Panc1 (cell line): ENCODE measurements at regions not wholly inside any gene's neighbourhood (a gene's known extent, or its start where the extent isn't known, plus 50 kb on each side); places are given as distances from the start of the nearest gene placed in this dataset.

Source experiments
- ATAC-seq: fragments of 200-7000 bp; cut with Tn5 transposase; 2 replicates; pipeline ENCODE4 v1.9.1; 2020; ENCODE audit warnings: mild to moderate bottlenecking, moderate library complexity
- BruUV-seq: library from RNA; stranded (reverse); fragments of 400-500 nt; replicated peaks from 2 replicates; lab custom pipeline; 2021; lab: Mats Ljungman, UMichigan
- CTCF ChIA-PET: fragments of 300-600 bp; sonication (Branson Sonifier 250); formaldehyde crosslinking; loops from one replicate; lab custom pipeline; 2022; ENCODE audit warnings: antibody characterized with exemption; lab: Charles Lee
- POLR2A ChIA-PET: fragments of 300-600 bp; sonication (Branson Sonifier 250); formaldehyde crosslinking; loops from one replicate; lab custom pipeline; 2022; ENCODE audit warnings: antibody characterized with exemption; lab: Charles Lee
- DNase-seq: peaks from one replicate; pipeline ENCODE4 v3.0.0-alpha.2; 2010; ENCODE audit warnings: low read depth, low spot score
- H3K27ac ChIP-seq: 2 replicates; pipeline ENCODE4 v1.5.1; 2011; ENCODE audit warnings: mild to moderate bottlenecking, low read length, inconsistent platforms
- H3K27me3 ChIP-seq: fragments of 200-500 bp; sonication (Bioruptor generic); 2 replicates; pipeline ENCODE4 v1.6.0; 2014; ENCODE audit warnings: low read length, inconsistent platforms; ENCODE audit not compliant: control insufficient read depth, insufficient read depth
- H3K36me3 ChIP-seq: fragments of 200-500 bp; sonication (Bioruptor generic); 2 replicates; pipeline ENCODE4 v1.5.1; 2014; ENCODE audit warnings: inconsistent platforms, mild to moderate bottlenecking, low read length, moderate library complexity; ENCODE audit not compliant: control insufficient read depth, insufficient read depth
- H3K4me1 ChIP-seq: 2 replicates; pipeline ENCODE4 v1.5.1; 2011; ENCODE audit warnings: inconsistent platforms, mild to moderate bottlenecking, low read length, moderate library complexity; ENCODE audit not compliant: control insufficient read depth, insufficient read depth
- H3K4me3 ChIP-seq, 2 experiments: 2 replicates each; pipeline ENCODE4 v1.5.1; 2011 to 2012; ENCODE audit warnings: low read depth in 2 of 2, low read length in 2 of 2, mild to moderate bottlenecking in 2 of 2, inconsistent platforms in 1 of 2, moderate library complexity in 1 of 2
- H3K9me3 ChIP-seq: fragments of 200-500 bp; sonication (Bioruptor generic); 2 replicates; pipeline ENCODE4 v1.5.1; 2014; ENCODE audit warnings: low read depth, mild to moderate bottlenecking, inconsistent platforms, low read length, moderate library complexity; ENCODE audit not compliant: control insufficient read depth, insufficient read depth
- POLR2AphosphoS5 ChIP-seq: IDR thresholded peaks from 2 replicates; pipeline ENCODE4 v1.6.1; 2012; ENCODE audit warnings: mild to moderate bottlenecking, low read depth, low read length, moderate library complexity
- SIN3A ChIP-seq: IDR thresholded peaks from 2 replicates; pipeline ENCODE4 v1.6.1; 2012; ENCODE audit warnings: low read depth, mild to moderate bottlenecking, low read length, moderate library complexity, borderline replicate concordance; ENCODE audit not compliant: insufficient read depth
- TCF7L2 ChIP-seq: IDR thresholded peaks from 2 replicates; pipeline ENCODE4 v1.6.1; 2011; ENCODE audit warnings: mild to moderate bottlenecking, low read depth, low read length, inconsistent platforms
- in situ Hi-C: cut with HindIII; loops from 2 replicates; pipeline ENCODE4 v1.10.0; 2016; ENCODE audit warnings: low sequenced_read_pairs, low pct_unique_long_range_greater_than_20kb
- intact Hi-C: fragments of 100-400 bp; cut with micrococcal nuclease; formaldehyde crosslinking; loops from one replicate; pipeline ENCODE4 v1.10.0; 2022; ENCODE audit not compliant: unreplicated experiment
- TF ChIP-seq, protein P1 (sequence below), 2 experiments: IDR thresholded peaks; 2 replicates each; pipeline ENCODE4 v1.6.1; 2011 to 2012; ENCODE audit warnings: low read depth in 2 of 2, control low read depth in 1 of 2, low read length in 1 of 2, mild to moderate bottlenecking in 1 of 2, moderate library complexity in 1 of 2; ENCODE audit not compliant: insufficient read depth in 1 of 2
- TF ChIP-seq, protein P2 (sequence below): fragments of 450-650 bp; IDR thresholded peaks from 2 replicates; pipeline ENCODE4 v1.5.1; 2017; ENCODE audit warnings: mild to moderate bottlenecking

DNA sequence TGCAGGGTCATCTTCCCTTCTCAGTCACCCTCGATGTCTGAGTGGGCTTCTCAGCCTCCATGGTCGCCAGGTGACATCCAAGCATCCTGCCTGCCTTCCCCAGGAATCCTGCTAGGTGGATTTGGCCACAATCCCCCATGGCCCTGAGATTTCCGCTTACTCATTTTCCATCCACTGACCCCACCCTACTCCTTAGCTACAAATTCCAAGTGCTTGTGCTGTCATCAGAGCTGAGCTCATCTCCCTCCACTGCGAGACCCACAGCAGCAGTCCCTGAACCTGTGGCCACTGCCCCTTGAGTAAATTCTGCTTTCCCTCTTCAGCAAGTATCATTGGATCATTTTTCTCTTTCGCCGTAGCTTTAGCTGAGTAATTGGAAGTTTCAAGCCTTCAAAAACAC, 90.5 kb upstream of the ANKRD10 start:
- intact Hi-C loops (no loop called here), in situ Hi-C loops (no loop called here)
- Histone ChIP-seq H3K36me3 (no peaks in the 10 kb centered on the region), H3K27ac (no peak overlapping the region), H3K27me3 (no peaks in the 10 kb centered on the region), H3K9me3 (no peaks in the 10 kb centered on the region), H3K4me3 (no peak overlapping the region), H3K4me1 (no peaks in the 10 kb centered on the region)
- ATAC-seq (no peak), DNase-seq (no peak)
- TF ChIP-seq SIN3A (no peak), TCF7L2 (no peak), POLR2AphosphoS5 (no peak)
- TF ChIP-seq, protein P1, sequence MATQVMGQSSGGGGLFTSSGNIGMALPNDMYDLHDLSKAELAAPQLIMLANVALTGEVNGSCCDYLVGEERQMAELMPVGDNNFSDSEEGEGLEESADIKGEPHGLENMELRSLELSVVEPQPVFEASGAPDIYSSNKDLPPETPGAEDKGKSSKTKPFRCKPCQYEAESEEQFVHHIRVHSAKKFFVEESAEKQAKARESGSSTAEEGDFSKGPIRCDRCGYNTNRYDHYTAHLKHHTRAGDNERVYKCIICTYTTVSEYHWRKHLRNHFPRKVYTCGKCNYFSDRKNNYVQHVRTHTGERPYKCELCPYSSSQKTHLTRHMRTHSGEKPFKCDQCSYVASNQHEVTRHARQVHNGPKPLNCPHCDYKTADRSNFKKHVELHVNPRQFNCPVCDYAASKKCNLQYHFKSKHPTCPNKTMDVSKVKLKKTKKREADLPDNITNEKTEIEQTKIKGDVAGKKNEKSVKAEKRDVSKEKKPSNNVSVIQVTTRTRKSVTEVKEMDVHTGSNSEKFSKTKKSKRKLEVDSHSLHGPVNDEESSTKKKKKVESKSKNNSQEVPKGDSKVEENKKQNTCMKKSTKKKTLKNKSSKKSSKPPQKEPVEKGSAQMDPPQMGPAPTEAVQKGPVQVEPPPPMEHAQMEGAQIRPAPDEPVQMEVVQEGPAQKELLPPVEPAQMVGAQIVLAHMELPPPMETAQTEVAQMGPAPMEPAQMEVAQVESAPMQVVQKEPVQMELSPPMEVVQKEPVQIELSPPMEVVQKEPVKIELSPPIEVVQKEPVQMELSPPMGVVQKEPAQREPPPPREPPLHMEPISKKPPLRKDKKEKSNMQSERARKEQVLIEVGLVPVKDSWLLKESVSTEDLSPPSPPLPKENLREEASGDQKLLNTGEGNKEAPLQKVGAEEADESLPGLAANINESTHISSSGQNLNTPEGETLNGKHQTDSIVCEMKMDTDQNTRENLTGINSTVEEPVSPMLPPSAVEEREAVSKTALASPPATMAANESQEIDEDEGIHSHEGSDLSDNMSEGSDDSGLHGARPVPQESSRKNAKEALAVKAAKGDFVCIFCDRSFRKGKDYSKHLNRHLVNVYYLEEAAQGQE (IDR thresholded peaks at IDR 0.05; ENCODE audit: insufficient read depth in 1 of 2, low read depth in 2 of 2, low read length in 1 of 2) = no peak
- TF ChIP-seq, protein P2, sequence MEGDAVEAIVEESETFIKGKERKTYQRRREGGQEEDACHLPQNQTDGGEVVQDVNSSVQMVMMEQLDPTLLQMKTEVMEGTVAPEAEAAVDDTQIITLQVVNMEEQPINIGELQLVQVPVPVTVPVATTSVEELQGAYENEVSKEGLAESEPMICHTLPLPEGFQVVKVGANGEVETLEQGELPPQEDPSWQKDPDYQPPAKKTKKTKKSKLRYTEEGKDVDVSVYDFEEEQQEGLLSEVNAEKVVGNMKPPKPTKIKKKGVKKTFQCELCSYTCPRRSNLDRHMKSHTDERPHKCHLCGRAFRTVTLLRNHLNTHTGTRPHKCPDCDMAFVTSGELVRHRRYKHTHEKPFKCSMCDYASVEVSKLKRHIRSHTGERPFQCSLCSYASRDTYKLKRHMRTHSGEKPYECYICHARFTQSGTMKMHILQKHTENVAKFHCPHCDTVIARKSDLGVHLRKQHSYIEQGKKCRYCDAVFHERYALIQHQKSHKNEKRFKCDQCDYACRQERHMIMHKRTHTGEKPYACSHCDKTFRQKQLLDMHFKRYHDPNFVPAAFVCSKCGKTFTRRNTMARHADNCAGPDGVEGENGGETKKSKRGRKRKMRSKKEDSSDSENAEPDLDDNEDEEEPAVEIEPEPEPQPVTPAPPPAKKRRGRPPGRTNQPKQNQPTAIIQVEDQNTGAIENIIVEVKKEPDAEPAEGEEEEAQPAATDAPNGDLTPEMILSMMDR = no peak
- CTCF ChIA-PET = interaction anchor here (0.7 kb wide), 1 partner anchor 13 kb away, joined by 3 read pairs; no protein-coding TSS in a partner anchor
- no TSS peak for BruUV-seq
- POLR2A ChIA-PET = no interaction called here

DNA sequence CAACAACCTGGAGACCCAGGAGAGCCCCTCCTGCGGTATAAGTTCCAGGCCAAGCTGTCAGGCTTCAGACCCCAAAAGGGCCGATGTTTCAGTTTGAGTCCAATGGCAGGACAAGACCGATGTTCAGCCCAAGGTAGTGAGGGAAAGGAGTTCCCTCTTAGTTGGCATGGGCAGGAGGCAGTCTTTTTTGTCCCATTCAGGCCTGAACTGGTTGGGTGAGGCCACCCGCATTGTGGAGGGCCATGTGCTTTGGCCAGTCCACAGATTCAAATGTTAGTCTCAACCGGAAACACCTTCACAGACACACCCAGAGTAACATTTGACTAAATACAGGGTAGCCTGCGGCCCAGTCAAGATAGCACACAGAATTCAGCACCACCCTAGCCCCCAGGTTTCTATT, 89.6 kb upstream of the ANKRD10 start:
- H3K36me3 ChIP-seq = no peaks in the 10 kb centered on the region
- H3K27me3 ChIP-seq = no peaks in the 10 kb centered on the region
- in situ Hi-C loops (no loop called here), intact Hi-C loops (no loop called here)
- no peak overlapping the region for H3K4me3 ChIP-seq
- no peak for DNase-seq
- no peak for TF ChIP-seq SIN3A
- TF ChIP-seq, protein P2 = no peak
- TF ChIP-seq POLR2AphosphoS5 = no peak
- TF ChIP-seq, protein P1 (IDR thresholded peaks at IDR 0.05; ENCODE audit: insufficient read depth in 1 of 2, low read depth in 2 of 2, low read length in 1 of 2) = no peak
- no peak for TF ChIP-seq TCF7L2
- CTCF ChIA-PET = no interaction called here
- no peak overlapping the region for H3K27ac ChIP-seq
- POLR2A ChIA-PET = no interaction called here
- no peak for ATAC-seq
- H3K9me3 ChIP-seq = no peaks in the 10 kb centered on the region
- no peaks in the 10 kb centered on the region for H3K4me1 ChIP-seq
- BruUV-seq = no TSS peak
